Ascending aorta (tissue), 2 donors: ENCODE measurements at regions not wholly inside any gene's neighbourhood (a gene's known extent, or its start where the extent isn't known, plus 50 kb on each side); places are given as distances from the start of the nearest gene placed in this dataset.

Source experiments
- DNase-seq, 2 donors: peaks; one replicate each; pipeline ENCODE4 v3.0.0-alpha.2; 2019; ENCODE audit warnings: low spot score in 2 of 2
- H3K27ac ChIP-seq, 2 donors: fragments of 200-600 bp; sonication (generic); one replicate each; pipeline ENCODE4 v1.5.1; 2016 to 2017; ENCODE audit warnings: mild to moderate bottlenecking in 1 of 2
- H3K27me3 ChIP-seq: fragments of 200-600 bp; sonication (generic); one replicate; pipeline ENCODE4 v1.5.1; 2017
- H3K36me3 ChIP-seq, 2 donors: fragments of 200-600 bp; sonication (generic); one replicate each; pipeline ENCODE4 v1.5.1; 2016
- H3K4me1 ChIP-seq, 2 donors: fragments of 200-600 bp; sonication (generic); one replicate each; pipeline ENCODE4 v1.5.1; 2016 to 2017; ENCODE audit warnings: mild to moderate bottlenecking in 1 of 2
- H3K4me3 ChIP-seq, 2 donors: fragments of 200-600 bp; sonication (generic); one replicate each; pipeline ENCODE4 v1.5.1; 2016 to 2017; ENCODE audit warnings: mild to moderate bottlenecking in 1 of 2
- H3K9me3 ChIP-seq, 2 donors: fragments of 200-600 bp; sonication (generic); one replicate each; pipeline ENCODE4 v1.5.1; 2016
- CTCF ChIP-seq, 3 experiments: fragments of 200-600 bp in 2 of 3; fragments of 450-650 bp in 1 of 3; sonication (generic) in 2 of 3; IDR thresholded peaks; one replicate each; pipeline ENCODE4 v1.5.1; 2016 to 2019; ENCODE audit warnings: antibody characterized with exemption in 3 of 3, mild to moderate bottlenecking in 1 of 3, moderate library complexity in 1 of 3
- intact Hi-C: fragments of 100-400 bp; cut with DNase I; formaldehyde crosslinking; loops from one replicate; pipeline ENCODE4 v1.15.1; 2023

GRCh38 chr2:157991932-157992331 lies 109.7 kb upstream of the UPP2 start:
- H3K4me3 ChIP-seq, result no peak overlapping the region
- intact Hi-C loops, result no loop called here
- no peak overlapping the region for H3K27ac ChIP-seq
- H3K4me1 ChIP-seq, result no peaks in the 10 kb centered on the region
- H3K9me3 ChIP-seq, result no peaks in the 10 kb centered on the region
- H3K36me3 ChIP-seq, result no peaks in the 10 kb centered on the region
- TF ChIP-seq CTCF (IDR thresholded peaks at IDR 0.05), result no peak
- H3K27me3 ChIP-seq, result no peaks in the 10 kb centered on the region
- no peak for DNase-seq

GRCh38 chr2:157990173-157990572 lies 111.5 kb upstream of the UPP2 start:
- TF ChIP-seq CTCF (IDR thresholded peaks at IDR 0.05), result no peak
- no peaks in the 10 kb centered on the region for H3K9me3 ChIP-seq
- H3K4me3 ChIP-seq, result no peak overlapping the region
- DNase-seq, result no peak
- intact Hi-C loops, result no loop called here
- no peaks in the 10 kb centered on the region for H3K27me3 ChIP-seq
- no peaks in the 10 kb centered on the region for H3K36me3 ChIP-seq
- H3K27ac ChIP-seq, result no peak overlapping the region
- no peaks in the 10 kb centered on the region for H3K4me1 ChIP-seq

GRCh38 chr2:157989227-157989626 lies 112.4 kb upstream of the UPP2 start:
- H3K36me3 ChIP-seq, result no peaks in the 10 kb centered on the region
- no peaks in the 10 kb centered on the region for H3K27me3 ChIP-seq
- no peak overlapping the region for H3K4me3 ChIP-seq
- H3K27ac ChIP-seq, result no peak overlapping the region
- H3K4me1 ChIP-seq, result no peaks in the 10 kb centered on the region
- DNase-seq, result no peak
- intact Hi-C loops, result no loop called here
- no peak for TF ChIP-seq CTCF (IDR thresholded peaks at IDR 0.05)
- H3K9me3 ChIP-seq, result no peaks in the 10 kb centered on the region

- no peaks in the 10 kb centered on the region for H3K9me3 ChIP-seq
- no peaks in the 10 kb centered on the region for H3K27me3 ChIP-seq
- H3K4me3 ChIP-seq, result no peak overlapping the region
- no peak for DNase-seq
- no peaks in the 10 kb centered on the region for H3K36me3 ChIP-seq
- no peak overlapping the region for H3K27ac ChIP-seq
- no peaks in the 10 kb centered on the region for H3K4me1 ChIP-seq
- intact Hi-C loops, result no loop called here
- TF ChIP-seq CTCF (IDR thresholded peaks at IDR 0.05), result no peak
These were observed 110.6 kb upstream of the ACVR1 start for GRCh38 chr2:157986761-157987160.

- H3K9me3 ChIP-seq, result peaks cover 0 to 6% of the 10 kb centered on the region in 2 donors
- no peaks in the 10 kb centered on the region for H3K27me3 ChIP-seq
- no peak overlapping the region for H3K27ac ChIP-seq
- no peaks in the 10 kb centered on the region for H3K36me3 ChIP-seq
- no peak for TF ChIP-seq CTCF (IDR thresholded peaks at IDR 0.05)
- intact Hi-C loops, result no loop called here
- H3K4me3 ChIP-seq, result no peak overlapping the region
- no peak for DNase-seq
- H3K4me1 ChIP-seq, result no peaks in the 10 kb centered on the region
These were observed 108.7 kb upstream of the ACVR1 start for GRCh38 chr2:157984866-157985265.

- Histone ChIP-seq H3K36me3 (no peaks in the 10 kb centered on the region), H3K4me3 (no peak overlapping the region), H3K27me3 (no peaks in the 10 kb centered on the region), H3K27ac (no peak overlapping the region), H3K4me1 (no peaks in the 10 kb centered on the region), H3K9me3 (peaks cover 0 to 10% of the 10 kb centered on the region in 2 donors)
- DNase-seq, result no peak
- intact Hi-C loops, result no loop called here
- no peak for TF ChIP-seq CTCF (IDR thresholded peaks at IDR 0.05)
These were observed 103.9 kb upstream of the ACVR1 start for GRCh38 chr2:157980020-157980419.
